ENCODE measurements at regions not wholly inside any gene's neighbourhood (a gene's known extent, or its start where the extent isn't known, plus 50 kb on each side); places are given as distances from the start of the nearest gene placed in this dataset.

GRCh38 chr4:164509951-164510350 lies 244.0 kb upstream of the SMIM31 start:
- CTCF ChIA-PET, result no interaction called here
- Mint-ChIP-seq H3K4me1 (peaks cover 6% of the 10 kb centered on the region), H3K4me3 (no peak overlapping the region), H3K36me3 (no peaks in the 10 kb centered on the region), H3K27me3 (ENCODE audit: low read depth) (no peaks in the 10 kb centered on the region), H3K27ac (no peak overlapping the region), H3K9me3 (no peaks in the 10 kb centered on the region)
- no peak for DNase-seq (ENCODE audit: low spot score)
- POLR2A ChIA-PET, result no interaction called here
- TF ChIP-seq ZBTB21 (CRISPR knock-in tag; IDR thresholded peaks at IDR 0.05; ENCODE audit: borderline replicate concordance), result no peak
- no peak for TF ChIP-seq NFE2L1 (CRISPR knock-in tag; IDR thresholded peaks at IDR 0.05)
- TF ChIP-seq ZNF317 (CRISPR knock-in tag; IDR thresholded peaks at IDR 0.05; ENCODE audit: borderline replicate concordance, low read depth), result no peak
- TF ChIP-seq MXD4 (CRISPR knock-in tag; IDR thresholded peaks at IDR 0.05; ENCODE audit: borderline replicate concordance), result no peak
- TF ChIP-seq ZNF512 (CRISPR knock-in tag; IDR thresholded peaks at IDR 0.05; ENCODE audit: borderline replicate concordance), result no peak
- no peak for TF ChIP-seq OVOL2 (CRISPR knock-in tag; IDR thresholded peaks at IDR 0.05; ENCODE audit: borderline replicate concordance)
- TF ChIP-seq CTCF (IDR thresholded peaks at IDR 0.05), result no peak
- no peak for TF ChIP-seq RELA (CRISPR knock-in tag; IDR thresholded peaks at IDR 0.05; ENCODE audit: borderline replicate concordance)
- TF ChIP-seq AFF4 (CRISPR knock-in tag; IDR thresholded peaks at IDR 0.05; ENCODE audit: borderline replicate concordance), result no peak
- no peak for TF ChIP-seq ATF1 (CRISPR knock-in tag; IDR thresholded peaks at IDR 0.05)
- no peak for TF ChIP-seq IRF2 (CRISPR knock-in tag; IDR thresholded peaks at IDR 0.05; ENCODE audit: borderline replicate concordance, low read depth)
- no peak for TF ChIP-seq MLX (CRISPR knock-in tag; IDR thresholded peaks at IDR 0.05)
- no peak for TF ChIP-seq ZNF232 (CRISPR knock-in tag; IDR thresholded peaks at IDR 0.05)
- TF ChIP-seq ZNF423 (CRISPR knock-in tag; IDR thresholded peaks at IDR 0.05), result no peak
- no peak for TF ChIP-seq PRRX2 (CRISPR knock-in tag; IDR thresholded peaks at IDR 0.05)
- no peak for TF ChIP-seq ZNF532 (CRISPR knock-in tag; IDR thresholded peaks at IDR 0.05; ENCODE audit: borderline replicate concordance)
- no peak for TF ChIP-seq EMX1 (CRISPR knock-in tag; IDR thresholded peaks at IDR 0.05)
- TF ChIP-seq JAZF1 (CRISPR knock-in tag; IDR thresholded peaks at IDR 0.05), result no peak
- no peak for ATAC-seq

Measured in WTC11 (cell line).